GM12878 (cell line): ENCODE measurements at regions not wholly inside any gene's neighbourhood (a gene's known extent, or its start where the extent isn't known, plus 50 kb on each side); places are given as distances from the start of the nearest gene placed in this dataset.

Experiments
- ATAC-seq: fragments of 200-7000 bp; cut with Tn5 transposase; 3 replicates; pipeline ENCODE4 v1.9.1; 2020; ENCODE audit warnings: mild to moderate bottlenecking, moderate library complexity
- BruUV-seq: library from RNA; stranded (reverse); fragments of 400-500 nt; replicated peaks from 2 replicates; lab custom pipeline; 2021; lab: Mats Ljungman, UMichigan
- CTCF ChIA-PET: fragments of 300-600 bp; sonication (Branson Sonifier 250); formaldehyde crosslinking; extraction: SDS; loops from one replicate; lab custom pipeline; 2021; ENCODE audit warnings: inconsistent platforms; lab: Yijun Ruan, JAX
- POLR2A ChIA-PET: fragments of 350-600 bp; formaldehyde crosslinking; extraction: SDS; loops from one replicate; lab custom pipeline; 2021; ENCODE audit warnings: inconsistent platforms; lab: Charles Lee
- RAD21 ChIA-PET: fragments of 300-600 bp; sonication (Branson Sonifier 250); formaldehyde crosslinking; loops from one replicate; lab custom pipeline; 2023; ENCODE audit warnings: antibody characterized with exemption; ENCODE audit not compliant: unreplicated experiment; lab: Charles Lee
- SMC1A ChIA-PET: fragments of 300-600 bp; sonication (Branson Sonifier 250); formaldehyde crosslinking; loops from one replicate; lab custom pipeline; 2023; ENCODE audit not compliant: unreplicated experiment, uncharacterized antibody; lab: Charles Lee
- DNase-seq: peaks from one replicate; pipeline ENCODE4 v3.0.0-alpha.2; 2011; ENCODE audit warnings: low read depth, low spot score
- FAIRE-seq: peaks from 3 replicates; lab custom pipeline; 2011; peaks lifted over from hg19 to GRCh38; lab: Jason Lieb, UNC
- H2AFZ ChIP-seq: 2 replicates; pipeline ENCODE4 v1.6.0; 2011; ENCODE audit warnings: low read depth, low read length, control low read depth; ENCODE audit not compliant: control insufficient read depth
- H3K27ac ChIP-seq: 2 replicates; pipeline ENCODE4 v1.5.1; 2011; ENCODE audit warnings: control low read depth; ENCODE audit not compliant: control insufficient read depth, insufficient read depth
- H3K27me3 ChIP-seq, 2 experiments: replicated peaks in 1 of 2; 2 replicates each; pipeline versions ENCODE4 v1.6.0 to v1.6.1; 2011; ENCODE audit warnings: low read length in 1 of 2; ENCODE audit not compliant: control insufficient read depth in 2 of 2, insufficient read depth in 2 of 2
- H3K36me3 ChIP-seq, 2 experiments: 2 replicates each; pipeline ENCODE4 v1.5.1; 2011; ENCODE audit warnings: low read length in 1 of 2; ENCODE audit not compliant: control insufficient read depth in 2 of 2, insufficient read depth in 2 of 2
- H3K4me1 ChIP-seq: 2 replicates; pipeline ENCODE4 v1.6.1; 2011; ENCODE audit warnings: mild to moderate bottlenecking, low read length, moderate library complexity, mixed read lengths; ENCODE audit not compliant: control insufficient read depth, insufficient read depth
- H3K4me2 ChIP-seq: 2 replicates; pipeline ENCODE4 v1.6.0; 2011; ENCODE audit warnings: control low read depth; ENCODE audit not compliant: control insufficient read depth, insufficient read depth
- H3K4me3 ChIP-seq: fragments of 200-600 bp; sonication (generic); 2 replicates; pipeline ENCODE4 v1.5.1; 2016
- H3K79me2 ChIP-seq: 2 replicates; pipeline ENCODE4 v1.6.0; 2011; ENCODE audit warnings: low read length; ENCODE audit not compliant: control insufficient read depth, insufficient read depth
- H3K9ac ChIP-seq: 2 replicates; pipeline ENCODE4 v1.8.0; 2011; ENCODE audit warnings: low read length, control low read depth, mixed read lengths; ENCODE audit not compliant: control insufficient read depth, insufficient read depth
- H3K9me3 ChIP-seq: replicated peaks from 3 replicates; pipeline ENCODE4 v1.5.1; 2011; ENCODE audit warnings: mild to moderate bottlenecking, low read length; ENCODE audit not compliant: control insufficient read depth, insufficient read depth
- H4K20me1 ChIP-seq: 2 replicates; pipeline ENCODE4 v1.6.0; 2011; ENCODE audit not compliant: control insufficient read depth, insufficient read depth
- NFYB ChIP-seq: IDR thresholded peaks from 2 replicates; pipeline ENCODE4 v1.6.1; 2011; ENCODE audit warnings: low read depth, mild to moderate bottlenecking, low read length, improper control_type of control experiment, moderate library complexity; ENCODE audit not compliant: insufficient read depth
- POLR2A ChIP-seq: IDR thresholded peaks from 2 replicates; pipeline ENCODE4 v1.6.1; 2011; ENCODE audit warnings: low read depth, mild to moderate bottlenecking, low read length
- POLR2AphosphoS5 ChIP-seq: IDR thresholded peaks from 2 replicates; pipeline ENCODE4 v1.6.1; 2011; ENCODE audit warnings: mild to moderate bottlenecking, low read length, inconsistent platforms
- WGBS: methylation state at CpG from one replicate; pipeline ENCODE4 v1.1.6; 2016; ENCODE audit warnings: low lambda C conversion rate; ENCODE audit not compliant: insufficient replicate concordance, insufficient coverage; ENCODE audit errors: missing lambda C conversion rate; 5-methylcytosine and 5-hydroxymethylcytosine counted together
- in situ Hi-C: fragments of 300-500 bp; cut with MboI; formaldehyde crosslinking; loops from 9 replicates; pipeline ENCODE4 v1.14.3; 2018; ENCODE audit warnings: mixed read lengths
- intact Hi-C: fragments of 100-400 bp; cut with micrococcal nuclease; formaldehyde crosslinking; loops from one replicate; pipeline ENCODE4 v1.14.2; 2022; ENCODE audit not compliant: unreplicated experiment
- TF ChIP-seq, protein P1 (sequence below): fragments of 450-650 bp; IDR thresholded peaks from 2 replicates; pipeline ENCODE4 v1.6.1; 2018; ENCODE audit warnings: borderline replicate concordance, mild to moderate bottlenecking; ENCODE audit not compliant: partially characterized antibody

DNA sequence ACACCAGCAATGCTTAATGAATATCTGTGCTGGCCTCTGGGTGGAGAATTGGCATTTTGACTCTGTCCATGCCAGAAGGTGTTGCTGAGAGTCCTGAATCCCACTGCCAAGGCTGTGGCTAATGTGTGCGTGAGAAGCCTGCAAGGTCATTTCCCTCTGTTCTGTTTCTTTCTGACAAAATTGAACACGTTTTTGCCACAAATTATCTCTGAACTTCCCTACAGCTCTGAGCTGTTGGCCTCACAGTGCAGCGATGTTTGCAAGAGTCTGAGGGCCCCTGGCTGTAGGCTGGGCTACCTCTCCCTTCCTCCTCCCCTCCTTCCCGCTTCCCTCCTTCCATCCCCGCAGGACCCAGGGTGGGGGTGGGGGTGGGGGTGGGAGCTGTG lies 154.1 kb upstream of the HS6ST1 start (continued):
- TF ChIP-seq, protein P1, sequence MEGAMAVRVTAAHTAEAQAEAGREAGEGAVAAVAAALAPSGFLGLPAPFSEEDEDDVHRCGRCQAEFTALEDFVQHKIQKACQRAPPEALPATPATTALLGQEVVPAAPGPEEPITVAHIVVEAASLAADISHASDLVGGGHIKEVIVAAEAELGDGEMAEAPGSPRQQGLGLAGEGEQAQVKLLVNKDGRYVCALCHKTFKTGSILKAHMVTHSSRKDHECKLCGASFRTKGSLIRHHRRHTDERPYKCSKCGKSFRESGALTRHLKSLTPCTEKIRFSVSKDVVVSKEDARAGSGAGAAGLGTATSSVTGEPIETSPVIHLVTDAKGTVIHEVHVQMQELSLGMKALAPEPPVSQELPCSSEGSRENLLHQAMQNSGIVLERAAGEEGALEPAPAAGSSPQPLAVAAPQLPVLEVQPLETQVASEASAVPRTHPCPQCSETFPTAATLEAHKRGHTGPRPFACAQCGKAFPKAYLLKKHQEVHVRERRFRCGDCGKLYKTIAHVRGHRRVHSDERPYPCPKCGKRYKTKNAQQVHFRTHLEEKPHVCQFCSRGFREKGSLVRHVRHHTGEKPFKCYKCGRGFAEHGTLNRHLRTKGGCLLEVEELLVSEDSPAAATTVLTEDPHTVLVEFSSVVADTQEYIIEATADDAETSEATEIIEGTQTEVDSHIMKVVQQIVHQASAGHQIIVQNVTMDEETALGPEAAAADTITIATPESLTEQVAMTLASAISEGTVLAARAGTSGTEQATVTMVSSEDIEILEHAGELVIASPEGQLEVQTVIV, result no peak
- TF ChIP-seq, all 136 proteins: peak for 0

- SMC1A ChIA-PET, result no interaction called here
- peak; percentile 79 for FAIRE-seq
Measured at GRCh38 chr2:128473175-128474035, 154.7 kb upstream of the HS6ST1 start.

More at GRCh38 chr2:128473175-128474035, 154.7 kb upstream of the HS6ST1 start:
- Histone ChIP-seq H4K20me1 (no peaks in the 10 kb centered on the region), H3K4me2 (peak overlapping the region; percentile 44; the same call in 1 of the 2 replicates), H3K79me2 (no peaks in the 10 kb centered on the region), H3K4me3 (0 out of 2 replicates have a peak overlapping the region, but pooled peaks have one; percentile 8), H3K27ac (no peak overlapping the region), H3K36me3 (no peaks in the 10 kb centered on the region), H3K27me3 (no peaks in the 10 kb centered on the region), H2AFZ (peak overlapping the region; percentile 20), H3K9me3 (peaks cover 13% of the 10 kb centered on the region; the same call in 2 of the 3 replicates), H3K9ac (no peak overlapping the region), H3K4me1 (peaks cover 7% of the 10 kb centered on the region)
- TF ChIP-seq POLR2AphosphoS5 (no peak), NFYB (0 out of 2 replicates have a peak, but pooled peaks have one; percentile 12), POLR2A (0 out of 2 replicates have a peak, but pooled peaks have one; percentile 11)
- no TSS peak for BruUV-seq
- peak; percentile 75 for ATAC-seq
- WGBS, result 9% methylated on average over 25 of the region's 26 CpGs
- intact Hi-C loops (no loop called here), in situ Hi-C loops (no loop called here)
- RAD21 ChIA-PET, result no interaction called here
- POLR2A ChIA-PET, result no interaction called here
- DNase-seq, result peak; percentile 41
- CTCF ChIA-PET, result no interaction called here
